Thymus (tissue), 11 donors: ENCODE measurements at regions not wholly inside any gene's neighbourhood (a gene's known extent, or its start where the extent isn't known, plus 50 kb on each side); places are given as distances from the start of the nearest gene placed in this dataset.
"Not testable (repeated sequence)": the region's sequence is repeated elsewhere in the genome, so short reads cannot be mapped to it uniquely, and the experiment has no call there.

Experiments
- DNase-seq, 9 donors: peaks; one replicate each; pipeline ENCODE4 v3.0.0-alpha.2; 2013; ENCODE audit warnings: low spot score in 9 of 9, low read depth in 6 of 9, missing footprints in 1 of 9
- H3K27ac ChIP-seq, 2 donors: one replicate each; pipeline ENCODE4 v1.5.1; 2013; ENCODE audit warnings: control low read depth in 1 of 2, low read depth in 1 of 2, low read length in 1 of 2, mild to moderate bottlenecking in 1 of 2, moderate library complexity in 1 of 2
- H3K27me3 ChIP-seq, 2 donors: one replicate each; pipeline ENCODE4 v1.5.1; 2013; ENCODE audit warnings: low read length in 1 of 2; ENCODE audit not compliant: control insufficient read depth in 2 of 2, insufficient read depth in 1 of 2
- H3K36me3 ChIP-seq, 2 donors: one replicate each; pipeline ENCODE4 v1.5.1; 2013; ENCODE audit warnings: low read length in 1 of 2, mild to moderate bottlenecking in 1 of 2, moderate library complexity in 1 of 2; ENCODE audit not compliant: control insufficient read depth in 2 of 2, insufficient read depth in 2 of 2
- H3K4me1 ChIP-seq, 2 donors: one replicate each; pipeline ENCODE4 v1.5.1; 2013; ENCODE audit warnings: low read length in 2 of 2; ENCODE audit not compliant: control insufficient read depth in 2 of 2, insufficient read depth in 2 of 2
- H3K4me3 ChIP-seq, 2 donors: one replicate each; pipeline ENCODE4 v1.5.1; 2013; ENCODE audit warnings: low read length in 2 of 2, control low read depth in 1 of 2, mild to moderate bottlenecking in 1 of 2
- H3K9me3 ChIP-seq, 2 donors: one replicate each; pipeline ENCODE4 v1.5.1; 2013; ENCODE audit warnings: low read length in 1 of 2, mild to moderate bottlenecking in 1 of 2; ENCODE audit not compliant: control insufficient read depth in 2 of 2, insufficient read depth in 1 of 2
- WGBS: extraction: QIAGEN DNeasy Blood & Tissue Kit; methylation state at CpG from one replicate; pipeline ENCODE4 v1.1.7; 2013; 5-methylcytosine and 5-hydroxymethylcytosine counted together
- donor health status: healthy.

DNA sequence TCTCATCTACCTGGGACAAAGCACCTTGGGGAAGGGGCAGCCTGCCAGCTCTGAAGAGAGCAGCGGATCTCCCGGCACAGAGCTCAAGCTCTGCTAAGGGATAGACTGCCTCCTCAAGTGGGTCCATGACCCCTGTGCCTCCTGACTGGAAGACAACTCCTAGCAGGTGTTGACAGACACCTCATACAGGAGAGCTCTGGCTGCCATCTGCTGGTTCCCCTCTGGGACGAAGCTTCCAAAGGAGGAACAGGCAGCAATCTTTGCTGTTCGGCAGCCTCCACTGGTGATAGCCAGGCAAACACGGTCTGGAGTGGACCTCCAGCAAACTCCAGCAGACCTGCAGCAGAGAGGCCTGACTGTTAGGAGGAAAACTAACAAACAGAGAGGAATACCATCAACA is 549.9 kb upstream of the LRATD1 start:
- Histone ChIP-seq H3K27ac (no peak overlapping the region), H3K27me3 (no peaks in the 10 kb centered on the region), H3K4me1 (no peaks in the 10 kb centered on the region), H3K36me3 (no peaks in the 10 kb centered on the region), H3K4me3 (no peak overlapping the region), H3K9me3 (peaks cover 2 to 10% of the 10 kb centered on the region in 2 donors)
- DNase-seq = no peak
- WGBS = 93% methylated on average over 5 of the region's 5 CpGs

DNA sequence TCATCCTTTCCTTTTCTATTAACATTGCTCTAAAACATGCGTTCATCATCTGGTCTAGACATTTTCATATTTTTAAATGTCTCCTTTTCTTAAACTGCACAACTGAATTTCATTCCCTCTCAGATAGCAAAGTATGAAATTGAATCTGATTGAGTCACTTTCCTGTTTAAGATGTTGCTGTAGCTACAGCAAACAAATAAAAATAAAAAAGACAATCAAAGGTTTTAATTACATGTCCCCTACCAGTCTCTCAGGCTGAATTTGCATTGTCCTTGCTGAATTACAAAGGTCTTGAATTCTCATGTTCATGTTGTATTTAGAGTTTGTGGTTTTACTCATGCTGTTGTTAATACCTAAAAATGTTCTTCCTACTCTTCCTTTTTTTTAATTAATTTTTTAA is 537.9 kb upstream of the LRATD1 start:
- whole genome bisulfite sequencing = 99% methylated on average over 1 of the region's 1 CpG
- H3K27ac ChIP-seq = no peak overlapping the region
- H3K9me3 ChIP-seq = no peaks in the 10 kb centered on the region
- no peak for DNase-seq
- no peaks in the 10 kb centered on the region for H3K36me3 ChIP-seq
- no peaks in the 10 kb centered on the region for H3K4me1 ChIP-seq
- H3K27me3 ChIP-seq = no peaks in the 10 kb centered on the region
- H3K4me3 ChIP-seq = no peak overlapping the region

DNA sequence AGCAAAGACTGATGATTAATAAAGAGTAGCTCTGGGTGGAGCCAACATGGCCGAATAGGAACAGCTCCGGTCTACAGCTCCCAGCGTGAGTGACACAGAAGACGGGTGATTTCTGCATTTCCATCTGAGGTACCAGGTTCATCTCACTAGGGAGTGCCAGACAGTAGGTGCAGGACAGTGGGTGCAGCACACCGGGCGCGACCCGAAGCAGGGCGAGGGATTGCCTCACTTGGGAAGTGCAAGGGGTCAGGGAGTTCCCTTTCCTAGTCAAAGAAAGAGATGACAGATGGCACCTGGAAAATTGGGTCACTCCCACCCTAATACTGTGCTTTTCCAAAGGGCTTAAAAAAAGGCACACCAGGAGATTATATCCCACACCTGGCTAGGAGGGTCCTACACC is 533.4 kb upstream of the LRATD1 start:
- H3K27ac ChIP-seq, DNase-seq, H3K9me3 ChIP-seq, H3K4me3 ChIP-seq, H3K36me3 ChIP-seq, H3K4me1 ChIP-seq, H3K27me3 ChIP-seq: not testable (repeated sequence)
- WGBS = 85% methylated on average over 9 of the region's 9 CpGs

DNA sequence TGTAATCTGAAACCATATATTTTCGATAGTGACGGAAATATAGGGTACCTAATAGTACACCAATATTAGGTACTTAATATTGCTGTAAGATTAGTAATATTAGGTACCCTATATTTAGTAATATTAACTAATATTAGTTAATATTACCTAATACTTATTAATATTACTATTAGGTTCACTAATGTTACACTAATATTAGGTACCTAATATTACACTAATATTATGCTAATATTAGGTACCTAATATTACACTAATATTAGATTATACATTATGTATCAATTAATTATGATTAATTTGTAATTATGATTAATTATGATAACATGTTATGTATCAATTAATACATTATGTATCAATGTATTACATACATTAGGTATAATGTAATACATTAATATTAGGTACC is 518.2 kb upstream of the LRATD1 start:
- H3K4me1 ChIP-seq = no peaks in the 10 kb centered on the region
- 40% methylated on average over 2 of the region's 2 CpGs for WGBS

DNA sequence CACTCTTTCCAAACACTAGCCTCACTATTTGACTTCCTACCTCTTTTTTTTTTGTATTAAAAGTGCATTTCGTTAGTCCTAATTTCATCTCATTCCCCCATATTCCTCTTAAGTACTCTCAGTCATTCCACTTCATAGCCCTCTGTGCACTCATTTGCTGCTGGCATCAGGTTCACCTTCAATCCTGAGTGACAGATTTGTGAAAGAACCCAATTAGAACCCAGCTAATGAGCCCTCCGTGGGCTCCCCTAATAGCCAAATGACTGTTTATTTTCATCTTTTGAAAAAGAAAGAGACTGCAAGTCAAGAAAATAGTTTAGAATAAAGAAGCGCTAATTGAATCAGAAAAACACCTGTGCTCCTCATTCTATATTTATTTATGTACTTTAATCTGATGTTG is 512.1 kb upstream of the LRATD1 start:
- WGBS = 82% methylated on average over 3 of the region's 3 CpGs
- H3K27me3 ChIP-seq = no peaks in the 10 kb centered on the region
- no peak for DNase-seq
- peaks cover 0 to 4% of the 10 kb centered on the region in 2 donors for H3K9me3 ChIP-seq
- no peaks in the 10 kb centered on the region for H3K36me3 ChIP-seq
- no peak overlapping the region for H3K4me3 ChIP-seq
- no peak overlapping the region for H3K27ac ChIP-seq
- no peaks in the 10 kb centered on the region for H3K4me1 ChIP-seq

More for the DNA sequence above, 518.2 kb upstream of the LRATD1 start:
- no peak for DNase-seq
- Histone ChIP-seq H3K27ac (no peak overlapping the region), H3K27me3 (no peaks in the 10 kb centered on the region), H3K9me3 (no peaks in the 10 kb centered on the region), H3K36me3 (no peaks in the 10 kb centered on the region), H3K4me3 (no peak overlapping the region)

DNA sequence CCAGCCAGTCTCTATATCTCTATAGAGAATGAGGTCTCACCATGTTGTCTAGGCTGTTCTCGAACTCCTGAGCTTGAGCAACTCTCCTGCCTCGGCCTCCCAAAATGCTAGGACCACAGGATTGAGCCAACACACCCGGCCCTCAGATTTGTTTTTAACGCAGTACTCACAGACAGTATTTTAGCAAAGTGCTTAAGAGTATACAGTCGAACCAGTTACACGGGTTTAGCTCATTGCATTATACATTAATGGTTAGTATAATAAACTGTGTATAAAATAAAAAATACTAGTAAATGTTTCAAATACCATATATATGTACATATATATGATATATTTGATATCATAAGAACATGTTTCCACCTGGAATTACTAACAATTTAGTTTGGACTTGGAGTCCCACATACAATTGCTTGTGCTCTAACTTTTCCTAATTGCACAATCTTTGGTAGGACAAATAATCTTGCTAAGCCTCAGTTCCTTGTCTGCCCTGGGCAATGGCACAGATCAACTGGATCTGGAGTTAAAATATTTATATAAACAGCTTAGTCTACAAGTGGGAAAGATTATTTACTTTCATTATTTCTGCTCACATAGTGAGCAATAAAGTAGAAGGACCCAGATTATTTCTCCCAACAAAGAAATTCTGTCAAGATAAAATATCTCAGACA is 508.9 kb upstream of the LRATD1 start:
- peaks cover 0 to 7% of the 10 kb centered on the region in 2 donors for H3K9me3 ChIP-seq
- H3K27me3 ChIP-seq = no peaks in the 10 kb centered on the region
- H3K27ac ChIP-seq = no peak overlapping the region
- no peaks in the 10 kb centered on the region for H3K36me3 ChIP-seq
- no peaks in the 10 kb centered on the region for H3K4me1 ChIP-seq
- WGBS = 89% methylated on average over 6 of the region's 6 CpGs
- DNase-seq = no peak
- H3K4me3 ChIP-seq = no peak overlapping the region

DNA sequence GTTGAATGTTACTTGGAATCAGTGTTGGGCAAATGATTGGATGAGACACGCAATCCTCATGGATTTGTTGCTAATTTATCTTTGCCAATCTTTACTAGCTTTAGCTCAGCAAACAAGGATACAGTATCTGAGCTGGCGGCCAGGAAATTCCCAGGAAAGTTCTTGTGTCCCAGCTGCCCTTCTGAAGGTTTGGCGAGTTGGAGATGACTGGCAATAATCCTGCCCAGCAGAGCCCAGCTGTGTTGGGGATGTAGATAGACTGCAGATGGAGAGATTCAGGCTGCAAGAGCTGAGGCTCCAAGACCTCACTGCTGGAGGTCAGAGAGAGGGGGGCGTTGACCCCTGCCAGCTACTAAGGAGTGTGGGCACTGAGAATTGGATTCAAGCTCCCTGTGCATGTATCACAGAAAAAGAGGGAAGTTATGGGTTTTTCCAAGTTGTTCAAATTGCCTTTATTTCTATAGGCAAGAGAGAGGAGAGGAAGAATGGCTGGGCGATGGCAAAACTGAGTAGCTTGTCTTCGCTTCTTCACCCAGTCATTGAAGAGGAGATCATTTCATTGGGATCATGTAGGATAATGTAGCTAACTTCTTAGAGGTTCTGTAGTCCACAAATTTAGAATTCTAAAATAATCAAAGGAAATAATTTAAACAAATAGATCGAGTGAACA is 506.8 kb upstream of the LRATD1 start:
- Histone ChIP-seq H3K4me3 (no peak overlapping the region), H3K4me1 (no peaks in the 10 kb centered on the region), H3K27me3 (no peaks in the 10 kb centered on the region), H3K36me3 (no peaks in the 10 kb centered on the region), H3K9me3 (peaks cover 0 to 7% of the 10 kb centered on the region in 2 donors), H3K27ac (no peak overlapping the region)
- DNase-seq = no peak
- WGBS = 89% methylated on average over 7 of the region's 7 CpGs

DNA sequence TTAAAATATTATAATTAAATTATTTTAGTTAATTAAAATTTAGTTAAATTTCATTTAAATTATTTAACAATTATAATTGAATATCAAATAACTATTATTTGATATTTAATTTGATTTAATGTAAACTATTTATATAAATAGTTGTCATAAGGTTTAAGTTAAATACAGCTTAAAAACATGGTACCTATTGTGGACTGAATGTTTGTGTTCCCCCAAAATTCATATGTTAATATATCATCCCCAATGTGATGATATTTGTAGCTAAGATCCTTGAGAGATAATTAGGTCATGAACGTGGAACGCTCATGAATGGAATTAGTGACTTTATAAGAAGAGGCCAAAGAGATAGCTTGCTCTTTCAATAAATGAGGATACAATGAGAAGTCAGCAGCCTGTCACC is 505.7 kb upstream of the LRATD1 start:
- no peak for DNase-seq
- WGBS = 97% methylated on average over 2 of the region's 2 CpGs
- peaks cover 0 to 7% of the 10 kb centered on the region in 2 donors for H3K9me3 ChIP-seq

DNA sequence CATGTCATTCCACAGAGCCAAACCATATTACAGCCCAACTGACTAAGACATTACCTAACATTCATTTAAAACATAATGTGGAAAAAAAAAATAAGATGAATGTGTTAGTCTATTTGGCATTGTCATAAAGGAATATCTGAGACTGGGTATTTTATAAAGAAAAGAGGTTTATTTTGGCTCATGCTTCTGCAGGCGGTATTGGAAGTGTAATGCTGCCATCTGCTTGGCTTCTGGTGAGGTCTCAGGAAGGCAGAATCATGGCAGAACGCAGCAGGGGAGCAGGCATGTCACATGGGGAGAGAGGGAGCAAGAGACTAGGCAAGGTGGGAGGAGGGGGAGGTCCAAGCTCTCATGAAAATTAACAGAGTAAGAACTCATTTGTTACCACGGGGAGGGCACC is 504.8 kb upstream of the LRATD1 start:
- no peak overlapping the region for H3K27ac ChIP-seq
- H3K36me3 ChIP-seq = no peaks in the 10 kb centered on the region
- H3K9me3 ChIP-seq = peaks cover 0 to 7% of the 10 kb centered on the region in 2 donors
- no peak for DNase-seq
- H3K4me3 ChIP-seq = no peak overlapping the region
- H3K4me1 ChIP-seq = no peaks in the 10 kb centered on the region
- 87% methylated on average over 3 of the region's 3 CpGs for WGBS
- no peaks in the 10 kb centered on the region for H3K27me3 ChIP-seq

More for the DNA sequence above, 505.7 kb upstream of the LRATD1 start:
- Histone ChIP-seq H3K4me1 (no peaks in the 10 kb centered on the region), H3K27me3 (no peaks in the 10 kb centered on the region), H3K4me3 (no peak overlapping the region), H3K36me3 (no peaks in the 10 kb centered on the region), H3K27ac (no peak overlapping the region)
